Lower lobe of right lung (tissue), 2 donors: ENCODE measurements at regions not wholly inside any gene's neighbourhood (a gene's known extent, or its start where the extent isn't known, plus 50 kb on each side); places are given as distances from the start of the nearest gene placed in this dataset.

Experiments used
- ATAC-seq, 2 donors: fragments of 200-7000 bp; cut with Tn5 transposase; one replicate each; pipeline ENCODE4 v1.9.1; 2020 to 2022; ENCODE audit warnings: mild to moderate bottlenecking in 2 of 2, moderate library complexity in 2 of 2
- DNase-seq: peaks from one replicate; pipeline ENCODE4 v3.0.0-alpha.2; 2020
- H3K27ac ChIP-seq: fragments of 200-600 bp; one replicate; pipeline ENCODE4 v1.8.0; 2022
- H3K27me3 ChIP-seq: fragments of 200-600 bp; one replicate; pipeline ENCODE4 v1.8.0; 2022; ENCODE audit warnings: low read depth
- H3K36me3 ChIP-seq: fragments of 200-600 bp; one replicate; pipeline ENCODE4 v1.8.0; 2022; ENCODE audit warnings: mild to moderate bottlenecking
- H3K4me1 ChIP-seq: fragments of 200-600 bp; one replicate; pipeline ENCODE4 v1.8.0; 2022
- H3K4me3 ChIP-seq: fragments of 200-600 bp; one replicate; pipeline ENCODE4 v1.8.0; 2022; ENCODE audit warnings: mild to moderate bottlenecking
- H3K9me3 ChIP-seq: fragments of 200-600 bp; one replicate; pipeline ENCODE4 v1.8.0; 2022
- intact Hi-C: fragments of 100-400 bp; cut with DNase I; formaldehyde crosslinking; loops from one replicate; pipeline ENCODE4 v1.11.0; 2022
- TF ChIP-seq, protein P1 (sequence below): fragments of 200-600 bp; IDR thresholded peaks from one replicate; pipeline ENCODE4 v1.8.0; 2022; ENCODE audit warnings: antibody characterized with exemption, mild to moderate bottlenecking
- donor health status: DM: no; HTN: yes; CAD: no; lungs with severe emphysema.

DNA sequence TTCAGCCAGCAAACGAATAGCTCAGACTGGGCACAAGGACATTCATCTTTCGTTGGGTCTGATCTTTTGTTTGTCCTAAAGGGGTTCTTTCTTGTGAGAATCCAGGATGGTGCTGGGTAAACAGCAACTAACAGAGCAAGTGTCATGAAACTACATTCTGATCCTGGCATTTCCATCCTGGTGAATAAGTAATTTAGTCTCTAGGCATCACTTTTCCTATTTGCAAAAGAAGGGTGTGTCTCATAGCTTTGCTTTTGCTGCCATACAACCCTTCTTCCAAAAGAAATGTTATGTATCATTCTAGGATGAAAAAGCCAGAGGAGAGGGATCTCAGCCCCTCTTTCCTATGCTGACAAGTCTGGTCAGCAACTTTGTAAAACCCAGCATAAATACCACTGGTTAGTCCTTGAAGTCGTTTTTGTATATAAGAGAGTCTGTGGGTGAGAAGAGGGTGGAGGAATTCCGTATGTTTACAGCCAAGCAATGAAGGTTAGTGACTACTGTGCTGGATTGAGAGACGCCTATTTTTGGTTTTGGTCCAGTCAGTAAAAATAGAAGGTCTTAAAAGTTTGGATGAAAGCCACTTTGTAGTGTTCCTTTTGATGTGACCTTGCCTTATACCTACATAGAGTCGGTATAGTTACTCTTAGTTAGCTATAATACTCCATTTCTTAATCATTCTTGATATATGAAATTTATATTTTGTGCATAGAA lies 88.4 kb upstream of the SLC25A13 start:
- DNase-seq: no peak
- no peaks in the 10 kb centered on the region for H3K9me3 ChIP-seq
- H3K4me3 ChIP-seq: no peak overlapping the region
- TF ChIP-seq, protein P1, sequence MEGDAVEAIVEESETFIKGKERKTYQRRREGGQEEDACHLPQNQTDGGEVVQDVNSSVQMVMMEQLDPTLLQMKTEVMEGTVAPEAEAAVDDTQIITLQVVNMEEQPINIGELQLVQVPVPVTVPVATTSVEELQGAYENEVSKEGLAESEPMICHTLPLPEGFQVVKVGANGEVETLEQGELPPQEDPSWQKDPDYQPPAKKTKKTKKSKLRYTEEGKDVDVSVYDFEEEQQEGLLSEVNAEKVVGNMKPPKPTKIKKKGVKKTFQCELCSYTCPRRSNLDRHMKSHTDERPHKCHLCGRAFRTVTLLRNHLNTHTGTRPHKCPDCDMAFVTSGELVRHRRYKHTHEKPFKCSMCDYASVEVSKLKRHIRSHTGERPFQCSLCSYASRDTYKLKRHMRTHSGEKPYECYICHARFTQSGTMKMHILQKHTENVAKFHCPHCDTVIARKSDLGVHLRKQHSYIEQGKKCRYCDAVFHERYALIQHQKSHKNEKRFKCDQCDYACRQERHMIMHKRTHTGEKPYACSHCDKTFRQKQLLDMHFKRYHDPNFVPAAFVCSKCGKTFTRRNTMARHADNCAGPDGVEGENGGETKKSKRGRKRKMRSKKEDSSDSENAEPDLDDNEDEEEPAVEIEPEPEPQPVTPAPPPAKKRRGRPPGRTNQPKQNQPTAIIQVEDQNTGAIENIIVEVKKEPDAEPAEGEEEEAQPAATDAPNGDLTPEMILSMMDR: no peak
- H3K27me3 ChIP-seq: no peaks in the 10 kb centered on the region
- intact Hi-C loops: no loop called here
- no peaks in the 10 kb centered on the region for H3K36me3 ChIP-seq
- ATAC-seq: no peak
- H3K27ac ChIP-seq: no peak overlapping the region
- no peaks in the 10 kb centered on the region for H3K4me1 ChIP-seq

DNA sequence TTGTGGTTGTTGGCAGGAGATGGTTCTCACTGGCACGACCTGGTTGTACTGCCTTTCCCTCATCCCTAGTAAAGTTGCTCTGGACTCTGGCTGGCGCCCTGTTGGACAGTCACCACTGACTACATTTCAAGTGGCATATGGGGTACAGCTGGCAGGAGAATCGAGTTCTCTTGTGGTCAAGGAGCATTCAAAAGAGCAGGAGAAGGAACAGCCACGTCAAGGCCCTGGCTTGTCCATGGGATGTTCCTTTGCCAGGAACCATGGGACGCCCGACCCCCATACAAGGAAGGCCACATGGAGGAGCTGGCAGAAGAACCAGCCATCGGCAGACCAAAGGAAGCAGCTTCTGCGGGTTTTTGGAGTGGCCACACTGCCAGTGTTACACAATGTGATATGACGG lies 87.0 kb upstream of the SLC25A13 start:
- DNase-seq (no peak), ATAC-seq (no peak)
- Histone ChIP-seq H3K36me3 (no peaks in the 10 kb centered on the region), H3K27ac (no peak overlapping the region), H3K4me3 (no peak overlapping the region), H3K9me3 (no peaks in the 10 kb centered on the region), H3K4me1 (no peaks in the 10 kb centered on the region), H3K27me3 (no peaks in the 10 kb centered on the region)
- intact Hi-C loops: no loop called here
- TF ChIP-seq, protein P1: no peak

DNA sequence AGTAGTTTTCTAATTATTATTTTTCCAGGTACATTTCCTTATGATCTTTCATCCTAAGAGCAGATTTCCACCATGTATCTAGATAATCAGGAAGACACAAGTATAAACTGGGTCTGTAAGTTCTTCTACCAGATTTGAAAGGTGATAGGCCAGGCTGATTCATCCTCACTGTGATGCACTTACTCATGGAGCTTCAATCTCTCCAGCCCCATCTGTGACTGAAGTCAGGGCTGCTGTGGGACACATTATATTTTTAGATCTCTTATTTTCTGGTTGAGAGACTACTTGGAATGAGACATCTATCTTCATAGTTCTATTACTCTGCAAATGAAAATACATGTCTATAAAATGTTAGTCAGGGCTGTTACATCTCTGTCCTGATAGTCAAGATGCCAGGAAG lies 85.5 kb upstream of the SLC25A13 start:
- intact Hi-C loops: no loop called here
- no peaks in the 10 kb centered on the region for H3K36me3 ChIP-seq
- TF ChIP-seq, protein P1: no peak
- H3K27ac ChIP-seq: no peak overlapping the region
- no peak for ATAC-seq
- H3K4me3 ChIP-seq: no peak overlapping the region
- no peaks in the 10 kb centered on the region for H3K4me1 ChIP-seq
- no peaks in the 10 kb centered on the region for H3K9me3 ChIP-seq
- no peaks in the 10 kb centered on the region for H3K27me3 ChIP-seq
- no peak for DNase-seq

DNA sequence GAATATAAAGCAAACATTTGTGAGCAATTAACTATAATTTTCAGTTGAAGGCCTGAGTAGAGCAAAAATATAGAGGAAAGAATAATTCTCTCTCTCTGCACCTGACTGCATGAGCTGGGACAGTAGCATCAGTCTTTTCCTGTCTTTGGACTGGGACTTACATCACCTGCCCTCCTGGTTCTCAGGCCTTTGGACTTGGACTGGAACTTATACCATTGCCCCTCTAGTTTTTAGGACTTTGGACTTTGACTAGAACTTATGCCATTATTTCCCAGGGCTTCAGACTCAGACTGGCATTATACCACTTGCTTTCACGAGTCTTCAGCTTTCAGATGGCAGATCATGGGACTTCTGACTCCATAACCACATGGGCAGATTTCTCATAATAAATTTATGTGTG lies 81.0 kb upstream of the SLC25A13 start:
- Histone ChIP-seq H3K36me3 (no peaks in the 10 kb centered on the region), H3K4me1 (no peaks in the 10 kb centered on the region), H3K27ac (no peak overlapping the region), H3K9me3 (no peaks in the 10 kb centered on the region), H3K27me3 (no peaks in the 10 kb centered on the region), H3K4me3 (no peak overlapping the region)
- intact Hi-C loops: no loop called here
- DNase-seq: no peak
- ATAC-seq: no peak
- TF ChIP-seq, protein P1: no peak

DNA sequence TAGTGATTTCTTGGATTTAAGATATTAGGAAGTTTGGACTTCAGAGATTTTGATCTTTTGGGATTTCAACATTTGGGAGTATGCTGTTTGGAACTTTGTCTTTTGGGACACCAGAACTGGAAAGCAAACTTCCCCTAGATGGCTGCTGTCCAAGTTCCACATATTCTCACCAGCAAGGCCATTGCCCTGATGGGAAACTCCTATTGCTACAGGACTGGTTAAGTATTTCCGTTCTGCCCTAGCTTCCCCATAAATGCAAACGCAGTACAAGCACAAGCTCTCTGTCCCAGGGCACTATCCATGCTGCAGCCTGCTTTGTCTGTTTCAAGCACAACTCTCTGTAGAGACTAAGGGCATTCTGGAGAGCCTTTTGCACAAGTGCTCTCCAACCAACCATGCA lies 79.3 kb upstream of the SLC25A13 start:
- Histone ChIP-seq H3K36me3 (no peaks in the 10 kb centered on the region), H3K27me3 (no peaks in the 10 kb centered on the region), H3K9me3 (no peaks in the 10 kb centered on the region), H3K27ac (no peak overlapping the region), H3K4me3 (no peak overlapping the region), H3K4me1 (no peaks in the 10 kb centered on the region)
- DNase-seq: no peak
- TF ChIP-seq, protein P1: no peak
- no peak for ATAC-seq
- intact Hi-C loops: no loop called here
